GM18868 (cell line): ENCODE measurements at regions not wholly inside any gene's neighbourhood (a gene's known extent, or its start where the extent isn't known, plus 50 kb on each side); places are given as distances from the start of the nearest gene placed in this dataset.

Experiments used
- ATAC-seq: cut with Tn5 transposase; IDR thresholded peaks from one replicate; pipeline ENCODE4 v1.9.1; 2021; ENCODE audit warnings: mild to moderate bottlenecking, moderate library complexity; ENCODE audit not compliant: unreplicated experiment

DNA sequence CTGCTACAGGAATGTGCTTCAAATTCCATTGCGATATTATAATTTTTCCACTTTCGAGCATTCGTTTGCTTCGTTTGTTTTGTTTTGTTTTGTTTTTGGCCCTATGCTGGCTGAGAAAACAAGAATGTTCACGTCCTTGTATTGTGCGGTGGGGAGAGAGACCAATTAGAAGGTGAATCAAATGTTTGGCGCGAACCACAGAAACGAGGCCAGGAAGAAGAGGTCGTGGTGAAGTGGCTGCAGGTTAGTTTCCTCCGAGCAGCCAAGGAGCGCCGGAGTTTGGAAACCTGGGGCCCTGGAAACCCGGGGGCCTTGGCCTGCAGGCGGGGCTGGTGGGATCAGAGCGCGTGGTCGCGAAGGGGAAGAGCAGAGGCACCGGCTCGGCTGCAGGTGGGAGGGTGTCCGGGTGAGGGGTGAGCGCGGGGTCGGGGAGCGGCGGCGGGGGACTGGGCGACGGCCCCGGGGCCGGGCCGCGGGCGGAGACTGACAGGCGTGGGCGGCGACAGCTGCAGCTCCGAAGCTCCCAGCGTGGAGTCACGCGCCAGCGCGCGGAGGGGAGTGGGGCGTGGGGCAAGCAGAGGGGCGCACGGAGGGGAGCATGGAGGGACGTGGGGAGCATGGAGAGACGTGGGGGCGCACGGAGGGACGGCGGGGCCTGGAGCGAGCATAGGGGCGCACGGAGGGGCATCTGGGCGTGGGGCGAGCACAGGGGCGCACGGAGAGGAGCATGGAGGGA, 141.5 kb upstream of the PDE10A start:
- no peak for ATAC-seq

DNA sequence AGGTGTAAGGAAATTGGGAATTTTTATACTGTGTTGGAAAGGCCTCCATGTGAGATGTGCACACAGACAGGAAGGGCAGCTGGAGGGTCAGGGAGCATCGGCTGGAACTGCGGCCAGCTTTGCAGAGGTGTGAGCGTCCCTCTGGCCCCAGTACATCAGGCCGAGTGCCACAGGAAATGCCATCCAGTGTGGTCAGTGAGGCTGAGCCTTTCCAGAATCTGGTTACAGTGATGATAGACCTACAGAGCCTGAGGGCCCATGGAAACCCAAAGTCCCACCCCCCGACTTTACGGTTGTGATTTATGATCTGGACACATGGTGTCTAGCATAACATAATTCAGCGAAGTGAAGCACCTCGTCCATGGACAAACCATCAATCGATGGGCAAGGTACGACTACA, 137.3 kb upstream of the PDE10A start:
- no peak for ATAC-seq

GRCh38 chr6:165799391-165800153, 136.5 kb upstream of the PDE10A start:
- no peak for ATAC-seq

GRCh38 chr6:165798991-165799390, 135.9 kb upstream of the PDE10A start:
- no peak for ATAC-seq

- ATAC-seq: no peak
Measured at GRCh38 chr6:165794179-165794601, 131.1 kb upstream of the PDE10A start.

DNA sequence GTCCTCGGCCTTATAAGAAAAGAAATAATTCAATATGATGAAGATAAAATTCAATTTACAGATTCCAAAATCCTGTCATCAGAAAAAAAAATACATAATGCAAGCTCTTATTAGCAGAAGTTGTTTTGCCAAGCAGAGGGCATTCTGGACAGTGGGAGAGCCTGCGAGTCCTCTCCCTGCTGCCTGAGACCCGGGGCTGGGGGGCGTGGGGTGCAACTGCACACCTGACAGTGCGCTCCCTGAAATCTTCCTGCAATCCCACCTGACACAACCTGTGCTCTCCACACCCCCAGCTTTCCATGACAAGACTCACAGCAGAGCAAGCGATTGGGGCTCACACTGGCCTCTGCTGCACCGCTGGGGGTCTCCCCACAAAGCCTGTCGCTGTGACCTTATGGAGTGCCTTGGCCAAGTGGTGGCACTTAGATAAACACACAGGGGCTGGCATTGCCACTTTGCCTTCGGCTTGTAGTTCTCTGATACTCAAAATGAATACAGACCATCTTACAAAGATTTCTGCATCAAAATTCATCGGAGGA, 130.3 kb upstream of the PDE10A start:
- no peak for ATAC-seq

GRCh38 chr6:165791876-165792437, 128.9 kb upstream of the PDE10A start:
- ATAC-seq: no peak

GRCh38 chr6:165791306-165791705, 128.3 kb upstream of the PDE10A start:
- ATAC-seq: no peak

GRCh38 chr6:165782812-165783211, 119.8 kb upstream of the PDE10A start:
- ATAC-seq: no peak

DNA sequence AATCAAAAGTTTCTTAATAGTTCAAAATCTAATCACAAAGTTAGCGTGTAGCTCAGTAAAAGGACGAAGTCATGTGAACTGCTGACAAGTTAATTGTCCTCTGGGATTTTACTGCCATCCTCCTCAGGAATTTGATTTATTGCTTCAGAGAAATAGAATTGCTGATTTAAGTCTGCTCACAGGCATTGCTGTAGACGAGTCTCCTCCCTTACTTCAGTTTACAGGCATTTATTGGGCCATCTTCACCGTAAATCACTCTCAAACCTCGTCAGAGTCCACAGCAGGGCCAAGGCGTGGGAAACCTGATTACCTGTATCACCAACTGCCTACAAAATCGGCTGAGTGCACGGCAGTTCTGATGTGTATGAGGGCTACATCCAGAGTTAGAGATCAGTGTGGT, 119.1 kb upstream of the PDE10A start:
- ATAC-seq: no peak

- ATAC-seq: no peak
Measured at GRCh38 chr6:165777680-165778079, 114.6 kb upstream of the PDE10A start.

- no peak for ATAC-seq
Measured at GRCh38 chr6:165776691-165777090, 113.7 kb upstream of the PDE10A start.

GRCh38 chr6:165775721-165776120, 112.7 kb upstream of the PDE10A start:
- no peak for ATAC-seq

DNA sequence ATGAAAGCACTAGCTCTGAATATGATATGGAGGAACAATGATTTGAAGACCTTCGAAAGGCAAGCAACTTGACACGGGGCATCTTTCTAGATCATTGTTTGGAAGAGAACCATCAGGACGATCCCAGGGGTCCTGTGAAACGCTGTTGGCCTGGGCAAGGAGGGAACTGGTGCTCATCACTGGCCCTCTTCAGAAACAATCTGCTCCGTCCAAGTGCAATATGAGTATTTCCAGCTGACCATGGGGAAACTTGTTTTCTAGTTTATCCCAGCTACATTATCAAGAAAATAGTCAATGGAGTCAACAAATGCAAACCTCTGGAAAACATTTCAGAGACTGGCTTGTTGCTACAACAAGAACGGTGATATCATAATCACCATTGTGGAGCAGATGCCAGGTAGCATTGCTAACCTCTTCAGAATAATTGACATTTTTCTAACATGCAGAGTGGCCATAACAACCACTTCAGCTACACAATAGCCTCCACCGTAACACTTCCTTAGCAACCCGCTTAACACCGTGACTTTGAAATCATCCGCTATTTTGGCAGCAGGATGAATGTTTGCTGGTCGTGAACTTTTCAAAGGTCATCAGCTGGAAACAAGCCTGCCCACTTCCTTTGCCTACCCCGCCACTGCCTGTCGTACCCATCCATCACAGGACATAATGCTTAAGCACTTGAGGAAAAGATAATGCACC, 112.0 kb upstream of the PDE10A start:
- peak; percentile 56 for ATAC-seq

DNA sequence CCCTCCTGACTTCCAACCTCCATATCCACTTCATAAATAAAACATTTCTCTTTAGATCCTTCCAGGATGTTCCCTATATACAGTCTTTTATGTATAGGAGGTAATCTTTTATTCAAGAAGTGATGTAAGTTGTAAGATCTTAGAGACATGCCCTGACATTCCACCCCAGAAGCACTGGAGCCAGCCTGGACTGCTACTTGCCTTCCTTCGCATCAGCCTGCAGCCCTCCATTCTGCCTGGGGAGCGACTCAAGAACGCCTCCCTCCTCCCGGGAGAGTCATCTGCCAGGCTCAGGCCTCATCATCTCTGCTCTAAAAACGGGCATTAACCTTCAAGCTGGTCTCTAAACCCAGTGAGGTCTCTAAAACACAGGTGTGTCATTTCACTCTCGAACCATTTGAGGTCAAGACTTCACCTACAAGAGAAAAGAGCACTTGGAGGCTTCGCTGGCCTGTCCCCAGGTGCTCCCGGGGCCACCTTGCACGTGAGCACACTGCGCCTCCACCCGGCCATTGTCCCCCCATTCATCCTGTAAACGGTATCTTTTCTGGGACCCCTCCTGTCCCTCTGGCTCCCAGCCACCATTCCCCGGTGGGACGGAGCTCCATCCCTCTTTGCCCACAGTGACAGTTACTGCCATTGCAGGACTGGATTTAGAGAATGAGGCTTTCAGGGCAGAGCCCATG, 107.5 kb upstream of the PDE10A start:
- no peak for ATAC-seq

DNA sequence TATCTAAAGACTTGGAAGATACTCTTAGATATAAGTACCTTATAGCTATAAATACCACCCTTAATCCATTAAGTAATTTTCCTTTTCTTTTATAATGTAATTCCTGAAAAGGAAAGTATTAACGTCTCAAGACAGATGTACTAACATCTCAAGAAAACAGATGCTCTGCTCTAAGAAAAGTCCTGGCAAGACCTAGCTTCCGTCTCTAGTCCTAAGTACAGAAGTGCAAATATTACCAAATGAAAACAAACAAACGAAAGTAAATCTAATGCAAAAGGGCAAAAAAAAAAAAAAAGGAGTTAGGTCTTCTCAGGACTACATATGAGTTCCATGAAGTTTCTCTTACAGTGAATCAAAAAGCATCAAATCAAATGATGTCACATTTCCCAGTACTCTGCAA, 106.8 kb upstream of the PDE10A start:
- ATAC-seq: no peak

- ATAC-seq: peak; percentile 79
Measured at GRCh38 chr6:165769401-165769800, 106.4 kb upstream of the PDE10A start.

DNA sequence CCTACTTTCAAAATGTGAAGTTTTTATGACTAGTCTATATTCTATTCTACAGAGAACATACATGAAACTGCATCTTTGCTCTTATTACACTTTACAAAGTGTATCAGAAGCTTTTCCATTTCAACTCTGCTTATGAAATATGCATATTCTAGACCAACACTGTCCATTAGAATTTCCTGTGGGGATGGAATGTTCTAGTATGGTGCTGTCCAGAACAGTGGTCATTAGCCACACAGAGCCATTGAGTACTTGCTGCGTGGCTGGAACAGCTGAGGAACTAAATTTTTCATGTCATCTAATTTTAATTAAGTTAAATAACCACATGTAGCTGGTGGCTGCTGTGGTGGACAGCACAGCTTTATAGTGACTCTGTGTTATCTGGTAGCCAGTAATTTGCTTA, 105.9 kb upstream of the PDE10A start:
- ATAC-seq: no peak

- ATAC-seq: peak; percentile 61
Measured at GRCh38 chr6:165767228-165767627, 104.2 kb upstream of the PDE10A start.

- no peak for ATAC-seq
Measured at GRCh38 chr6:165766457-165766856, 103.4 kb upstream of the PDE10A start.

DNA sequence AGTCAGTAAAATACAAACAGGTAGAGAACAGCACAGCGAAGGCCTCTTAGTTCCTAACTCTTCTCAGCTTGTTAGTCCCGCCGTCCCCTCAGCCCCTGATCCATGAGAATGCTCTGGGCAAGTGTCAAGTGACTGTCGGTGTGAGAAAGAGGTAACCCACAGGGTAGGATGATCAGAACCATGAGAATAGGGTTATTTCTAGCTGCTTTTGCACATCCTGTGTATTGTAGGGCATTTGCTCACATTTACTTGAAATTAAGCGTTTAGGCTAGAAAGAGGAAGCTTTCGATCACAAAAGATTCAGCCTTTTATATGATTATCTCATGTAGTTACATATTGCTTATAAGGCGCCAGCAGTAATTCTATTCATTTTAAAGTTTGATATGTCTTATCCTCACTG, 103.0 kb upstream of the PDE10A start:
- ATAC-seq: no peak
